ENCODE measurements at regions not wholly inside any gene's neighbourhood (a gene's known extent, or its start where the extent isn't known, plus 50 kb on each side); places are given as distances from the start of the nearest gene placed in this dataset.

- TF ChIP-seq ZNF565 (CRISPR knock-in tag; conservative IDR thresholded peaks at IDR 0.05; ENCODE audit: low read depth) (no peak), POU6F1 (CRISPR knock-in tag; IDR thresholded peaks at IDR 0.05; ENCODE audit: borderline replicate concordance, low read depth) (no peak), ZNF8 (CRISPR knock-in tag; IDR thresholded peaks at IDR 0.05) (no peak), ZNF70 (CRISPR knock-in tag; IDR thresholded peaks at IDR 0.05) (no peak), GLIS3 (CRISPR knock-in tag; IDR thresholded peaks at IDR 0.05) (no peak), TOX (CRISPR knock-in tag; IDR thresholded peaks at IDR 0.05; ENCODE audit: borderline replicate concordance) (no peak), ZFP3 (CRISPR knock-in tag; IDR thresholded peaks at IDR 0.05) (no peak), ESRRG (CRISPR knock-in tag; IDR thresholded peaks at IDR 0.05) (no peak)
- ATAC-seq = no peak
These were observed 88.8 kb upstream of the PDE1C start for GRCh38 chr7:32158751-32159745.

- ATAC-seq = peak; percentile 10; the same call in 1 of the 3 replicates
These were observed 87.9 kb upstream of the PDE1C start for GRCh38 chr7:32158076-32158475.

More at GRCh38 chr7:32158076-32158475, 87.9 kb upstream of the PDE1C start:
- TF ChIP-seq BACH2 (CRISPR knock-in tag; IDR thresholded peaks at IDR 0.05; ENCODE audit: borderline replicate concordance) (no peak), GLIS3 (CRISPR knock-in tag; IDR thresholded peaks at IDR 0.05) (no peak), OSR1 (CRISPR knock-in tag; IDR thresholded peaks at IDR 0.05) (no peak), RARB (CRISPR knock-in tag; IDR thresholded peaks at IDR 0.05) (no peak), ESRRG (CRISPR knock-in tag; IDR thresholded peaks at IDR 0.05) (no peak), CSDC2 (CRISPR knock-in tag; IDR thresholded peaks at IDR 0.05) (no peak), TSHZ2 (CRISPR knock-in tag; IDR thresholded peaks at IDR 0.05) (no peak), SNAI2 (CRISPR knock-in tag; IDR thresholded peaks at IDR 0.05) (no peak), POU6F1 (CRISPR knock-in tag; IDR thresholded peaks at IDR 0.05; ENCODE audit: borderline replicate concordance, low read depth) (no peak), CSRNP3 (CRISPR knock-in tag; IDR thresholded peaks at IDR 0.05) (no peak), ZFP30 (CRISPR knock-in tag; IDR thresholded peaks at IDR 0.05) (no peak), ARNTL (CRISPR knock-in tag; IDR thresholded peaks at IDR 0.05; ENCODE audit: borderline replicate concordance, low read depth) (no peak), TCF4 (CRISPR knock-in tag; IDR thresholded peaks at IDR 0.05; ENCODE audit: borderline replicate concordance) (no peak), CREB5 (CRISPR knock-in tag; IDR thresholded peaks at IDR 0.05; ENCODE audit: low read depth) (no peak), ZFP3 (CRISPR knock-in tag; IDR thresholded peaks at IDR 0.05) (no peak), ZNF70 (CRISPR knock-in tag; IDR thresholded peaks at IDR 0.05) (no peak), TOX (CRISPR knock-in tag; IDR thresholded peaks at IDR 0.05; ENCODE audit: borderline replicate concordance) (no peak), PPARA (CRISPR knock-in tag; IDR thresholded peaks at IDR 0.05; ENCODE audit: borderline replicate concordance) (no peak), ZNF8 (CRISPR knock-in tag; IDR thresholded peaks at IDR 0.05) (no peak)
